Fibroblast of lung (primary cell): ENCODE measurements at regions not wholly inside any gene's neighbourhood (a gene's known extent, or its start where the extent isn't known, plus 50 kb on each side); places are given as distances from the start of the nearest gene placed in this dataset.

ENCODE experiments used
- CTCF ChIP-seq, 2 donors: IDR thresholded peaks in 1 of 2; conservative IDR thresholded peaks in 1 of 2; 1 replicate in 1 of 2; 2 replicates in 1 of 2; pipeline ENCODE4 v1.5.1; 2011 to 2012; ENCODE audit warnings: low read length in 2 of 2, control low read depth in 1 of 2, inconsistent platforms in 1 of 2, low read depth in 1 of 2, mild to moderate bottlenecking in 1 of 2
- EZH2 ChIP-seq: IDR thresholded peaks from 2 replicates; pipeline ENCODE4 v1.5.1; 2012; ENCODE audit warnings: low read length, control low read depth, mild to moderate bottlenecking; ENCODE audit errors: missing control alignments

- TF ChIP-seq CTCF (conservative IDR thresholded peaks at IDR 0.05 in 1 of 2, IDR thresholded peaks at IDR 0.05 in 1 of 2; ENCODE audit: low read depth in 1 of 2, low read length in 2 of 2) (no peak), EZH2 (no peak)
Measured at GRCh38 chr2:56133931-56134629, 49.7 kb upstream of the CCDC85A start.
